Stimulated activated CD8-positive, alpha-beta memory T cell treated with anti-CD3 and anti-CD28 coated beads, Interleukin-2, amount 100 ng/mL, for 1 hour (primary cell): ENCODE measurements at regions not wholly inside any gene's neighbourhood (a gene's known extent, or its start where the extent isn't known, plus 50 kb on each side); places are given as distances from the start of the nearest gene placed in this dataset.

Source experiments
- DNase-seq, 2 donors: peaks; one replicate each; pipeline ENCODE4 v3.0.0-alpha.2; 2020; ENCODE audit warnings: low read depth in 2 of 2

- no peak for DNase-seq
These were observed 183.8 kb downstream of the CCDC59 start for GRCh38 chr12:82174383-82174782.

GRCh38 chr12:82149045-82149444 is 209.1 kb downstream of the CCDC59 start:
- no peak for DNase-seq

- no peak for DNase-seq
These were observed 211.4 kb downstream of the CCDC59 start for GRCh38 chr12:82146740-82147139.

DNA sequence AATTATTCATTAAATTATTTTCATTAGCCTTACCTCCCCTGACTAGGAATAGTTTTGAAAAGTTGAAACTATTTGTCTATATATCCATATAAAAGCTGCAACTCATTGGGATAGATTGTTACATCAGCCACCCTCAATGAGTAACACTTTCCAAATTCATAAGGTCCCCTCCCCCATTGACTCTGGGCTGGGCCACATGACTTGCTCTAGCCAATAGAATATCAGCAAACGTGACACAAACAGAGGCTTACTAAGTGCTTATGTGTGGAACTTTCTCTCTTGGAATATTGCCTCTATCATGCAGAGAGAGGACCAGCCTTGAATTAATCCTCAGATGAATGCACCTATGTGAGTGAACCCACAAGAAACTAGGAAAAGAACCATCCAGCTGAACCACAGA is 213.7 kb downstream of the CCDC59 start:
- no peak for DNase-seq

DNA sequence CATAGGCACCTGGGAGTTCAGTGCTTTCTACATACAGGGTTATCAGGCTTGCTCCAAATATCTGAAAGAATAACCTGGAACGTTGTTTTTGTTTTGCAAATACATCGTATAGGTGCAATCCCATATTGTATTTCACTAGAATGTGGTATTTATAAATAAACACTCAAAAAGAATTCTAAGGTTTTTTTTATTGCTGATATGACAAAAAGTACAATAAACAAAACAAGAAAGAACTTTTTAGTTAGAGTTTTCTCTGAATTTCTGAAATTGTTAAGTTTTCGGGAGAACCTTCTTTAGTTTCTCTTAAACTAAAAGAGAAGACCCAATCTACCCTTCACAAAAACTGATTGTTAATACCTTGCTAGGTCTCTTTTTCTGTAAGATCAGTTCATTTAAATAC is 225.8 kb downstream of the CCDC59 start:
- no peak for DNase-seq

- DNase-seq = no peak
These were observed 227.4 kb downstream of the CCDC59 start for GRCh38 chr12:82130762-82131161.

DNA sequence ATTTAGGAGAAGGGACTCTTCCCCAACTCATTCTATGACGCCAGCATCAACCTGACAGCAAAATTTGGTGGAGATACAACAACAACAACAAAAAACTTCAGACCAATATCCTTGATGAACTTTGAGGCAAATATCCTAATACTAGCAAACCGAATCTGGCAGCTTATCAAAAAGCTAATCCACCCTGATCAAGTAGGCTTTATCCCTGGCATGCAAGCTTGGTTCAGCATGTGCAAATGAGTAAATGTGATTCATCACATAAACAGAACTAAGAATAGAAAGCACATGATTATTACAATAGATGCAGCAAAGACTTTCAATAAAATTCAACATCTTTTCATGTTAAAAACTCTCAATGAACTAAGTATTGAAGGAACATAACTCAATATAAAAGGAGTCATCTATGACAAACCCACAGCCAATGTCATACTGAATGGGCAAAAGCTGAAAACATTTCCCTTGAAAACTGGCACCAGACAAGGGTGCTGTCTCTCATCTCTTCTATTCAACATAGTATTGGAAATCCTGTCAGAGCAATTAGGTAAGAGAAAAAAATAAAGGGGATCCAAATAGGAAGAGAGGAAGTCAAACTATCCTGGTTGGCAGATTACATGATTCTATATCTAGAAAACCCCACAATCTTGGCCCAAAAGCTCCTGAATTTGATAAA is 233.3 kb downstream of the CCDC59 start:
- DNase-seq = no peak

DNA sequence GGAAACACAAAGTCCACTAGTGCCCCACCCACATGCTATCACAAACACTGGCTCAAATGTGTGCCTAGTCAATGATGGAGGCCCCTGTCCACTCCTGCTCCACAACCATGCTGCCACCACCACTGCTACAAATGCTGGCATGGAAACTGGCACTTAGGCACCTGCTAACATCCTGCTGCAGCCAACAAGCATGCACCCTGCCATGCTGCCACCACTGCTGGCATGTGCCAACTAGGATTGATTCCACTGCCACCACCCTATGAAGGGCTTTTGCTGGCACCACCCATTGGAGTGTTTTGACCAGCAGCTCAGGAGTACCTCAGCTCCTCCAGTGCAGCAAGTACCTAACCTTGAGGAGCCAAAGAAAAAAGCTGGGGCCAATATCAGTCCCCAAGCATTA is 236.6 kb downstream of the CCDC59 start:
- no peak for DNase-seq

GRCh38 chr12:82120901-82121300 is 237.3 kb downstream of the CCDC59 start:
- DNase-seq = no peak

DNA sequence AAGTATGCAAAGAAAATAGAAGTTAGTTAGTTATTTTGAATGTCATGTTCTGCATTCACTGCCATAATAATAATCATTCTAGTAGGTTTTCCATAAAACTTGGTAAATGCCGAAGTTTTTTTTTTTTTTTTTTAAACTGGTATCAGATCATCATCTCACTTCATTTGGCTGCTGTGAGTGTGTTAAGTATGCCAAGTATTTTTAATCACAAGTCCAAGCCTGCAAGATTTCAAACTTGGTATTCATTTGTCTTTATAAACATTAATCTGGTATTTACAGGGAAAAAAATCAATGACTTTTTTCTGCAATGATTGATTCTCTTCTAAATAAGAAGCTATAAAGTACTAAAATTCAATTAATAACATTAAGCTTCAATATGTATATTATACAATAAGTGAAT is 248.9 kb downstream of the CCDC59 start:
- no peak for DNase-seq

DNA sequence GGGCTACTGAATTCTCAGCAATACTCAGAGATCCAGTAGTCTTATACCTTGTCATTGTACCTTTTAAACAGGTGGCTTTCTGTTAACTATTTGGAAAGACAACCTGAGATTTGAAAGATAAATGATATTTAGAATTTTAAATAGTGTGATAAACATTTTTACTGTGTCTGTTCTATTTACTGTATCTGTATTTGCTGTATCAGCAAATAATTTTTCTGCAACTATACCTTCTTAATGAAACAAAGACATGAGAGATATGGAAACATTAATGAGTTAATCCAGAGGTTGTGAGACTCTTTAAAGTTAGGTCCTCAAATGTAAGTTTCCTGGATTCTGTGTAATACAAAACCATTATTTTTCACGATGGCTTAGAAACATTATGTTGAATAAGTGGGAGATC is 249.6 kb downstream of the CCDC59 start:
- DNase-seq = no peak

GRCh38 chr12:82099216-82099615 is 259.0 kb downstream of the CCDC59 start:
- no peak for DNase-seq

DNA sequence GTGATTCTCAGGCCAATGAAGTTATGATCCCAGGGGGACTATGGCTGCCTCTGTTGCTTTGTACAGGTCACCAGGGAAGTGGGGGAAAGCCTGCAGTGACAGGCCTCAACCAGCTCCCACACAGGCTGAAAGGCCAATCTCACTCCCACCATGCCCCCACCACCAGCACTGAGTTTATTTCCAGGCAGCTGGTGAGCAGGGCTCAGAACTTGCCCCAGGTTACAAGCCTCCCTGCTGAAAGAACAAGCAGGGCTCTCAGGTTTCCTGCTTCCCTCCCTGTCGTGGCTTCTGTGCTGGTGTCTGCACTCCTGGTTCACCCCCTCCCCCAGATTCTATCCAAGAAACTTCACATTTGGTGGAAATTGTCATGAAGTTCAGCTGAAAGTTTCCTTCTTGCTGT is 260.3 kb downstream of the CCDC59 start:
- no peak for DNase-seq

DNA sequence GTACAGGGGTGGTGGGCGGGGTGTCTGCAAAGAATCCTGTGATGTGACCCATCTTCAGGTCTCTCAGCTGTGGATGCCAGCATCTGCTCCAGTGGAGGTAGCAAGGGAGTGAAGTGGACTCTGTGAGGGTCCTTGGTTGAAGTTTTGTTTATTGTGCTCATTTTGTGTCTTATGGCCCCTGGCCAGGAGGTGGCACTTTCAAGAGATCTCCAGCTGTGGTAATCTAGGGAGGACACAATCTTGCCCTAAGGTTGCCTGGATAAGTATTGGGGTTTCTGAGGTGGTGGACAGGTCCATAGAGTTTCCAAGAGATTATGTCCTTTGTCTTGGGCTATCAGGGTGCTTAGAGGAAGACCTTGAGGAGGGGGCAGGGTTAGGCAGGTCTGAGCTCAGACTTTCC is 260.7 kb downstream of the CCDC59 start:
- DNase-seq = no peak

DNA sequence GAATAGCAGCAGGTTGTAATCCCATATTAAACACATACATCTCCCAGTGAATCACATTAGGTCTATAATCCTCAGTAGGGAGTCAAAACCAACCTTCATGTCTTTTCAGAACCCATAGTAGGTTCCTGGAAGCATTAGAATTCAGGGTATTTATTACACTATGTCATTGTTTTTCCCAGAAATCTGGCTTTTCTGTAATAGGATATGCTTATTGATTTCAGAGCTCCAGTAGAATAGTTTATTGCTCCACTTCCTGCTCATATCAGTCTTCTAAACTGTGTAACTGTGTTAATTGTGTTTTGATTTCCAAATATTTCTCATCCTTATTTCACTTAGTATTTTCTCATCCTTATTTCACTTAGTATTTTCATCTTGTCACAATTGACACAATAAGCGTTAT is 268.0 kb downstream of the CCDC59 start:
- no peak for DNase-seq

- no peak for DNase-seq
These were observed 268.6 kb downstream of the CCDC59 start for GRCh38 chr12:82089369-82090121.

GRCh38 chr12:82082501-82082900 is 275.7 kb downstream of the CCDC59 start:
- no peak for DNase-seq

DNA sequence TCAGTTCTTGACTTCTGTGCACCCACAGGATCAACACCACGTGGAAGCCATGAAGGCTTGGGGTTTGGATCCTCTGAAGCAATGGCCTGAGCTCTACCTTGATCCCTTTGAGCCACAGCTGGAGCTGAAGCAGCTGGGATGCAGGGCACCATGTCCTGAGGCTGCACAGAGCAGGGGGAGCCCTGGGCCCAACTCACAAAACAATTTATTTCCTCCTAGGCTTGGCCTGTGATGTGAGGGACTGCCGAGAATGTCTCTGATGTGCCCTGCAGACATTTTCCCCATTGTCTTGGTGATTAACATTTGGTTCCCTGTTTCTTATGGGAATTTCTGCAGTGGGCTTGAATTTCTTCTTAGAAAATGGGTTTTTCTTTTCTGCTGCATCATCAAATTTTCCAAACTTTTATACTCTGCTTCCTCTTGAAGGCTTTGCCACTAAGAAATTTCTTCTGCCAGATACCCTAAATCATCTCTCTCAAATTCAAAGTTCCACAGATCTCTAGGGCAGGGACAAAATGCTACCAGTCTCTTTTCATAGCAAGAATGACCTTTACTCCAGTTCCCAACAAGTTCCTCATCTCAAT is 288.2 kb downstream of the CCDC59 start:
- no peak for DNase-seq

- no peak for DNase-seq
These were observed 299.0 kb upstream of the PPFIA2 start for GRCh38 chr12:82058197-82058596.

DNA sequence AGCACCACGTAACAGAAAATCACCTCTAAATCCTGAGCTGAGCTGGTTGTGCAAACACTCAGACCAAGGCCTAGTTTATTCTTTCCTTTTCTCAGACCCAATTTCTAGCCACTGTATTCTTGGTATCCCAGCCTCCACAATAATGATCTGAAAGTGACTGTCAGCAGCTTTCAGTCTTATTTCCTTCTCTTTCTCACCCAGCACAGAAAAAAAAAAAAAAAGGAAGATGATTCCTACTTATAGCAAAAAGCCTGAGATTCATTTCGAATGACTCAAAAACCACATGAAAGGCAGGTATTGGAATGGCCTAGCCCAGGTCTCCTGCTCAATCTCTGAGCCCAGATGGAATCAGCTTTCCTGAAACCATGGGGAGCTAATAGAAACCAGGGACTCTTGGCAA is 298.6 kb upstream of the PPFIA2 start:
- no peak for DNase-seq

DNA sequence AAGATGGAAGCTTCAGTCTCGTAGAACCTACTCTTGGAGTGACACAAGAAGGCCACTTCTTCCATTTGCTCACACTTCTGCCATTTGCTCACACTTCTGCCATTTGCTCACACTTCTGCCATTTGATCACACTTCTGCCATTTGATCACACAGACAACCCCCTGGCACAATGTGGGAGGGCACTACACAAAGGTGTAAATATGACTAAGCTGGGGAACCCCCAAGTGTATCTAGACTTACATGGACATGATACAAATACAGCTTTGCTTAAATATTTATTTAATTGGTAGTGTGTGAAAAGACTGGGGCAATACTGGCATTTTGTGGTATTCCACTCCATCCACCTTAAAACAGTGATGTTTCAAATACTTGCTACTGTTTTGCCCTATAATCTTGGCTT is 296.2 kb upstream of the PPFIA2 start:
- DNase-seq = no peak

GRCh38 chr12:82054566-82054965 is 295.4 kb upstream of the PPFIA2 start:
- DNase-seq = no peak

- no peak for DNase-seq
These were observed 288.3 kb upstream of the PPFIA2 start for GRCh38 chr12:82047446-82047845.
